ENCODE measurements at regions not wholly inside any gene's neighbourhood (a gene's known extent, or its start where the extent isn't known, plus 50 kb on each side); places are given as distances from the start of the nearest gene placed in this dataset.

DNA sequence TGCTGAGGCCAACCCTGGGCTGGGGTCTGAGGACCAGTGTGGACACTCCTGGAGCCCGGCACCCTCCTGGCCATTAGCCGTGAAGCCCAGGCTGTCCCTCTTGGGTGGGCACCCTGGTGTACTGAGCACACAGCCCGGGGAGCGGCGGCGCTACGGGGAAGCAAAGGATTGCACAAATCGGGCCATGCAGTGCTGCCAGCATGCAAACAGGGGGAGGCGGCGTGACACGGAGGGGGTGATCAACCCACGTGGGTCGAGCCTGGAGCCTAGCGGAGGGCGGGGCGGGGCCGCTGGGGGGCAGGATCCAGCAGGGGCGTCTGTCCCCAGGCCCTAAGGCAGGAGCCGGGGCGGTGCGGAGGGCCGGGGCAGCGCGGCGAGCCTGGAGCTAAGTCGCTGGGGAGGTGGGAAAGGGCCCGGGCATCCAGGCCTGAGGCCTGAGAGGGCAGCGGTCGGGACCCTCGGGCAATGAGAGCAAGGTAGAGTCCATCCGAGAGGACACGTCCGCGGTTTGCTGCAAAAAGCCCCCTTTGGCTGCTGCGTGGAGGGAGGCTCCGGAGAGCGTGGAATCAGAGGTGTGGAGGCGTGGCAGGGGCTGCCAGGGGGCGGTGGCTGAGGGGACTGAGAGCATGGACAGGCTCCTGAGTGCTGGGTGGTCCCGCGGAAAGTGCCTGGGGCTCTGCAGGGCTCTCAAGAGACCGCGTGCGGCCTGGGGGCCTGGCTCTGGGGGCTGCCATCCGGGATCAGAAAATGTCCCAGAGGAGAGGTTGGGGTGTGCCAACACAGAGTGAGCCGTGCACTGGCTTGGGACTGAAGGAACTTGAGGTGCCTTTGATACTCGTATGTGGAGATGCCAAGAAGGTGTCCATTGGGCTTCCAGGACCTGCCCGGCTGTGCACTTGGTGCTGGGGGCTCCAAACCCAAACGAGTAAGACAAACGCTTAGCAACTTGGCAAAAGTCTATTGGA, 94.2 kb downstream of the BARX1 start:
- TF ChIP-seq, protein P1, sequence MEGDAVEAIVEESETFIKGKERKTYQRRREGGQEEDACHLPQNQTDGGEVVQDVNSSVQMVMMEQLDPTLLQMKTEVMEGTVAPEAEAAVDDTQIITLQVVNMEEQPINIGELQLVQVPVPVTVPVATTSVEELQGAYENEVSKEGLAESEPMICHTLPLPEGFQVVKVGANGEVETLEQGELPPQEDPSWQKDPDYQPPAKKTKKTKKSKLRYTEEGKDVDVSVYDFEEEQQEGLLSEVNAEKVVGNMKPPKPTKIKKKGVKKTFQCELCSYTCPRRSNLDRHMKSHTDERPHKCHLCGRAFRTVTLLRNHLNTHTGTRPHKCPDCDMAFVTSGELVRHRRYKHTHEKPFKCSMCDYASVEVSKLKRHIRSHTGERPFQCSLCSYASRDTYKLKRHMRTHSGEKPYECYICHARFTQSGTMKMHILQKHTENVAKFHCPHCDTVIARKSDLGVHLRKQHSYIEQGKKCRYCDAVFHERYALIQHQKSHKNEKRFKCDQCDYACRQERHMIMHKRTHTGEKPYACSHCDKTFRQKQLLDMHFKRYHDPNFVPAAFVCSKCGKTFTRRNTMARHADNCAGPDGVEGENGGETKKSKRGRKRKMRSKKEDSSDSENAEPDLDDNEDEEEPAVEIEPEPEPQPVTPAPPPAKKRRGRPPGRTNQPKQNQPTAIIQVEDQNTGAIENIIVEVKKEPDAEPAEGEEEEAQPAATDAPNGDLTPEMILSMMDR (conservative IDR thresholded peaks at IDR 0.05): no peak
- no peak for TF ChIP-seq EZH2 (IDR thresholded peaks at IDR 0.05; ENCODE audit: low read depth)
